SU-DHL-6 (cell line): ENCODE measurements at regions not wholly inside any gene's neighbourhood (a gene's known extent, or its start where the extent isn't known, plus 50 kb on each side); places are given as distances from the start of the nearest gene placed in this dataset.

Experiments used
- H2AFZ ChIP-seq: fragments of 200-600 bp; sonication (generic); 2 replicates; pipeline ENCODE4 v1.6.1; 2014; ENCODE audit warnings: low read depth, mild to moderate bottlenecking, moderate library complexity, mixed read lengths, antibody characterized with exemption, low read length; ENCODE audit not compliant: severe bottlenecking
- H3F3A ChIP-seq: fragments of 200-600 bp; shearing (Covaris generic); 2 replicates; pipeline ENCODE4 v1.6.0; 2016; ENCODE audit warnings: antibody characterized with exemption, mild to moderate bottlenecking; ENCODE audit not compliant: insufficient read depth
- H3K27ac ChIP-seq: fragments of 200-600 bp; sonication (generic); 2 replicates; pipeline ENCODE4 v1.5.1; 2016; ENCODE audit warnings: low read depth, mild to moderate bottlenecking, low read length, moderate library complexity, mixed read lengths
- H3K27me3 ChIP-seq: fragments of 200-600 bp; sonication (generic), shearing (Covaris generic); 2 replicates; pipeline ENCODE4 v1.6.0; 2014; ENCODE audit warnings: mild to moderate bottlenecking, low read length
- H3K36me3 ChIP-seq: fragments of 200-600 bp; sonication (generic); 2 replicates; pipeline ENCODE4 v1.6.1; 2014; ENCODE audit warnings: mild to moderate bottlenecking, low read length, mixed read lengths
- H3K4me2 ChIP-seq: fragments of 300-600, 200-600 bp; shearing (Covaris generic), sonication (generic); 2 replicates; pipeline ENCODE4 v1.6.0; 2014; ENCODE audit warnings: low read length, low read depth, mild to moderate bottlenecking; ENCODE audit not compliant: poor library complexity, severe bottlenecking
- H3K4me3 ChIP-seq: fragments of 200-600 bp; sonication (generic); 2 replicates; pipeline ENCODE4 v1.5.1; 2014; ENCODE audit warnings: antibody characterized with exemption, low read length, mild to moderate bottlenecking, mixed read lengths; ENCODE audit not compliant: insufficient read depth, poor library complexity, severe bottlenecking
- H3K79me2 ChIP-seq: fragments of 200-600 bp; sonication (generic); 2 replicates; pipeline ENCODE4 v1.6.1; 2014; ENCODE audit warnings: mild to moderate bottlenecking, low read length, moderate library complexity; ENCODE audit not compliant: insufficient read depth
- H3K9ac ChIP-seq: fragments of 200-600 bp; sonication (generic); 2 replicates; pipeline ENCODE4 v1.7.0; 2014; ENCODE audit warnings: mild to moderate bottlenecking, low read length
- H3K9me2 ChIP-seq: fragments of 200-600 bp; sonication (generic); replicated peaks from 2 replicates; pipeline ENCODE4 v1.6.1; 2014; ENCODE audit warnings: low read length; ENCODE audit not compliant: insufficient read depth
- H3K9me3 ChIP-seq: fragments of 200-600 bp; sonication (generic); 2 replicates; pipeline ENCODE4 v1.6.1; 2014; ENCODE audit warnings: low read length, mixed read lengths; ENCODE audit not compliant: insufficient read depth
- H4K20me1 ChIP-seq: fragments of 200-600 bp; sonication (generic); 2 replicates; pipeline ENCODE4 v1.6.1; 2014; ENCODE audit warnings: low read depth, mild to moderate bottlenecking, antibody characterized with exemption, low read length, moderate library complexity, mixed read lengths
- CTCF ChIP-seq: fragments of 200-600 bp; sonication (generic); IDR thresholded peaks from one replicate; pipeline ENCODE4 v1.5.1; 2017; ENCODE audit warnings: antibody characterized with exemption, mild to moderate bottlenecking, low read length, moderate library complexity; ENCODE audit not compliant: insufficient read depth, poor library complexity, severe bottlenecking
- EZH2phosphoT487 ChIP-seq: fragments of 200-600 bp; sonication (generic), shearing (Covaris generic); conservative IDR thresholded peaks from 2 replicates; pipeline ENCODE4 v1.6.1; 2018; ENCODE audit warnings: mild to moderate bottlenecking, antibody characterized with exemption, low read length, moderate library complexity, mixed read lengths

DNA sequence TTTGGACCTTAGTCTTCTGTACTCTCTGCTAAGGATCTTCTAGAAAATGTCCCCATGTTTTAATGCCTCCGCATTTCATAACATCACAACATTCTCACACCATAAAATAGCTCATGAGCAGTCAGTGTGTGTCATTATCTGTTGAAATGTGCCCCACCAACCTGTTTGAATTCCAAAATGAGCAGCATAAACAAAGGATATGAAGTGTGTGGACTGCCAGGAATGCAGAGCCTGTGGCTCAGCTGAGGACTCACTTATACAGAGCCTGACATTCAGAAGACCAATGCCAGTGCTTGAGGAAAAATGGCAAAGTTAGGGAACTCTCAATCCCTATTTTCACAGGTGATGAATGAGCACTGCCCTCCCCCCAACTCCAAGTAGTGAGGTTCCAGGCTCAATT lies 621.4 kb downstream of the POM121L12 start:
- H4K20me1 ChIP-seq: no peaks in the 10 kb centered on the region
- no peak for TF ChIP-seq CTCF
- no peak for TF ChIP-seq EZH2phosphoT487
- no peaks in the 10 kb centered on the region; the same call in 1 of the 2 replicates for H3K9me3 ChIP-seq
- no peak overlapping the region for H3K4me3 ChIP-seq
- no peak overlapping the region for H3K4me2 ChIP-seq
- H3F3A ChIP-seq: no peaks in the 10 kb centered on the region
- H3K36me3 ChIP-seq: no peaks in the 10 kb centered on the region
- H3K27me3 ChIP-seq: no peaks in the 10 kb centered on the region
- no peak overlapping the region for H2AFZ ChIP-seq
- no peaks in the 10 kb centered on the region for H3K9me2 ChIP-seq
- no peak overlapping the region for H3K9ac ChIP-seq
- no peak overlapping the region for H3K27ac ChIP-seq
- no peaks in the 10 kb centered on the region for H3K79me2 ChIP-seq

- TF ChIP-seq EZH2phosphoT487: no peak
- TF ChIP-seq CTCF: no peak
- no peaks in the 10 kb centered on the region for H3K9me2 ChIP-seq
- no peaks in the 10 kb centered on the region; the same call in 1 of the 2 replicates for H3K9me3 ChIP-seq
- no peak overlapping the region for H3K4me3 ChIP-seq
- H2AFZ ChIP-seq: no peak overlapping the region
- no peak overlapping the region for H3K9ac ChIP-seq
- H3K27ac ChIP-seq: no peak overlapping the region
- no peaks in the 10 kb centered on the region for H3K79me2 ChIP-seq
- H3K36me3 ChIP-seq: no peaks in the 10 kb centered on the region
- H4K20me1 ChIP-seq: no peaks in the 10 kb centered on the region
- H3F3A ChIP-seq: no peaks in the 10 kb centered on the region
- no peak overlapping the region for H3K4me2 ChIP-seq
- H3K27me3 ChIP-seq: no peaks in the 10 kb centered on the region
Measured at GRCh38 chr7:53657586-53657985, 622.2 kb downstream of the POM121L12 start.

DNA sequence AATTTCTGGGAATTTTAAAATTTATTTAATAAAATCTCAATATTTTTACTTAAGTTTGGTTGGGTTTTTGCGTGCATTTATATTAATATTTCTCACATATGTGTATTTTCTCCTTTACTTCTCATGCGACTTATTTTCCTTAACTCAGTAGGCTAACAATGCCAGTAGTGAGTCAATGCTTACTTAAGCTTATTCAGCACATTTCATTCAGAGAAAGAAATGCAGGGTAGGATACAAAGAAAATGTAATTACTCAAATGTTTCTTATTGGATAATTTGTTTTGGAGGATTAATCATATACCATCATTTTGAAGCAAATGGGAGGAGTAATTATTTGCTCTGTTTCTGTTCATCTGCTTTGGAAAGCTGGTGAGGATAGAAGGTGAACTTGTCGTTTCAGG lies 623.5 kb downstream of the POM121L12 start:
- Histone ChIP-seq H3K4me3 (no peak overlapping the region), H4K20me1 (no peaks in the 10 kb centered on the region), H3K27ac (no peak overlapping the region), H3F3A (no peaks in the 10 kb centered on the region), H3K4me2 (no peak overlapping the region), H2AFZ (no peak overlapping the region), H3K9me3 (no peaks in the 10 kb centered on the region; the same call in 1 of the 2 replicates), H3K27me3 (no peaks in the 10 kb centered on the region), H3K9me2 (no peaks in the 10 kb centered on the region), H3K9ac (no peak overlapping the region), H3K79me2 (no peaks in the 10 kb centered on the region), H3K36me3 (no peaks in the 10 kb centered on the region)
- TF ChIP-seq CTCF (no peak), EZH2phosphoT487 (no peak)
